DMS 273 (cell line): ENCODE measurements at regions not wholly inside any gene's neighbourhood (a gene's known extent, or its start where the extent isn't known, plus 50 kb on each side); places are given as distances from the start of the nearest gene placed in this dataset.
"Not testable (repeated sequence)": the region's sequence is repeated elsewhere in the genome, so short reads cannot be mapped to it uniquely, and the experiment has no call there.

Experiments used
- DNase-seq: peaks from one replicate; lab custom pipeline; 2025; ENCODE audit not compliant: unreplicated experiment; lab: John Stamatoyannopoulos, UW

DNA sequence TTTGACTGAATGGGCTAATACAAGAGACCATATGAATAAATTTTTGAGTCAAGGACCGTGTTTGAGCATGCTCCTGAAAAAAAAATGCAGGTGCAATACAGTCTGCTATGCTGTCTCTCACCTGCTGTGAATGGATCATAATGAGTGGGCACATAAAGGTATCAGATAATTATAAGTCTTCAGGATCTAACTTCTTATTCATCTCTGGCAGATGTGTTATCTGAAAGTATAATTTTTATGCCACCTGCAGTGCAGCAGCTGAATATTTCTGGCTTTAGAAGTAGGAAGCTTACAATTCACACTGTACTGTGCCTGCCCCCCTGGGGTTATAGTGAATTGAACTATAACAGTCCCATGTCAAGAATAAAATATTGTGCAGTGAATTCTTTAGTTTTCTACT lies 333.3 kb downstream of the MRPL39 start:
- DNase-seq = no peak

GRCh38 chr21:25254491-25255174 lies 352.6 kb downstream of the MRPL39 start:
- DNase-seq = no peak

DNA sequence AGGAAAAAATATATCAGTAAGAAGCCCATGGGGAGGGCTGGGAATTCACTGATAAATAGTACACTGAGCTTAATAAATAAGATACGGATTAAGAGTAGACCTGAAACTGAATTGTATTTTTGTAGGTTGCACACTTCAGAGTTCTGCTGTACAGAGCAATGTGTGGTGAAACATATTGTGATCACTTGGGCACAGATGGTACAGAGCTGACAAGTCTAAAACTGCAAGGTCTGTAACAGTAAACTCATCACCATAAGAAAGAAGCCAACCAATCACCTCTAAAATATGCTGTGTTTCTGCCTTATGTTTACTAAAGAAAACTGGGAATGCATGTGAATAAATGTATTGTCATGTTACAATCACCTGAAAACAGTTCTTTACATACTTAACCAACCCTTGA lies 360.7 kb downstream of the MRPL39 start:
- no peak for DNase-seq

DNA sequence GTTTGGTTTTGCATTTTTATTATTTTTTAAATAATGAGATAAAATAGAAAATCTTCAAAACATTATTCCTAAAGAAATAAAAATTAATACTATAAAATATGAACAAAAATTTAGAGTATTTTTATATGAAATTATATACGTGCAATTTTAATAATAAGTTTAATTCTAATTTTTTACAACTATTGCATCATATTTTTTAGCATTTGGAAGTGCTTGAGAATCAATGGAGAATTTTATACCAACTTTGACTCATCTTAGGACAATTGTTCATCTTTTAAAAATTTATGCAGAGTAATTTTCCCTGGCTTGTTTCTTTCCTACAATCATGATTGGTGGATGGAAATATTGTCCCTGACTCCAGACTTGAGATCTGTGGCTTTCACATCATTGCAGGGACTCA lies 362.5 kb downstream of the MRPL39 start:
- DNase-seq = no peak

DNA sequence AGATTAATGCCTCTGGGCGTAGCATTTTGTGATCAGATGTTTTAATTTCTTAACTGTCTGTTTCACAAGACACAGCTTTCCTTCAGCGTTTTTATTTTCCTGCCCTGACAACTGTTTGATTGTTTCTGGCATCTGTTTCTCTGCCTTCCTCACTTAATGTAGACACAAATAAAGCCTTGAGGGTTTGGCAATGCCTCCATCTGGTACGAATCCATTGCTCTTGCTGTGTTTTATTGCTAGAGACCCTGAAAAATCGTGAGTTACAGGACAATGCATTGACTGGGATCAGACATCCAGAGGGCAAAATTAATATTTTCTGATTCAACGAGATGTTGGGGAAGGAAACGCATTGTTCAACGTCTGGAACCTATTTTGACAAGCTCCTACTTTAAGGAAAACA lies 363.5 kb downstream of the MRPL39 start:
- no peak for DNase-seq

DNA sequence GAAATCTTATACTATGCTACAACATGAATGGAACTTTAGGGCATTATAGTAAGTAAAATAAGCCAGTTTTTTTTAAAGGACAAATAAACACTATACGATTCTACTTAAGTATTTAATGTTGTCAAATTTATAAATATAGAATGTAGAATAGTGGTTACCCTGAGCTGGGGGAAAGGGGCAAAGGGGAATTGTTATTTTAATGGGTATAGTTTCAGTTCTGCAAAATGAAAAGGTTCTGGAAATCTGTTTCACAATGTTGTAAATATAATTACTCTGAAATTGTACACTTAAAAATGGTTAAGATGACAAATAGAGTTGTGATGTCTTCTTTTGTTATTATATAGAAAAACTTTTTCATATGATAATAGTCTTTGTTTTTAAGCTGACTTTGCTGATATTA lies 366.3 kb downstream of the MRPL39 start:
- no peak for DNase-seq

GRCh38 chr21:25234857-25235801 lies 372.2 kb downstream of the MRPL39 start:
- DNase-seq = no peak

DNA sequence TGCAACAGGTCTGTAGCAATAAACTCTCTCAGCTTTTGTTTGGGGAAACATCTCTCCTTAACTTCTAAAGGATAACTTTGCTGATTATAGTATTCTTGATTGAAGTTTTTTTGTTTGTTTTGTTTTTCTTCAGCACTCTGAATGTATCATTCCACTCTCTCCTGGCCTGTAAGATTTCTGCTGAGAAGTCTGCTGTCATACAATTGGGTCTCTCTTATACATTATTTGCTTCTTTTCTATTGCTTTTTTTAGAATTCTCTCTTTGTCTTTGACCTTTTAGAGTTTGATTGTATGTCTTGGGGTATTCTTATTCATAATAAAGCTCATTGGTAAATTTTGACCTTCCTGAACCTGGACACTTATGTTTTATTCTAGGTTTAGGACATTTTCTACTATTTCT lies 386.3 kb downstream of the MRPL39 start:
- no peak for DNase-seq

- DNase-seq = no peak
These were observed 387.1 kb downstream of the MRPL39 start for GRCh38 chr21:25220169-25220568.

DNA sequence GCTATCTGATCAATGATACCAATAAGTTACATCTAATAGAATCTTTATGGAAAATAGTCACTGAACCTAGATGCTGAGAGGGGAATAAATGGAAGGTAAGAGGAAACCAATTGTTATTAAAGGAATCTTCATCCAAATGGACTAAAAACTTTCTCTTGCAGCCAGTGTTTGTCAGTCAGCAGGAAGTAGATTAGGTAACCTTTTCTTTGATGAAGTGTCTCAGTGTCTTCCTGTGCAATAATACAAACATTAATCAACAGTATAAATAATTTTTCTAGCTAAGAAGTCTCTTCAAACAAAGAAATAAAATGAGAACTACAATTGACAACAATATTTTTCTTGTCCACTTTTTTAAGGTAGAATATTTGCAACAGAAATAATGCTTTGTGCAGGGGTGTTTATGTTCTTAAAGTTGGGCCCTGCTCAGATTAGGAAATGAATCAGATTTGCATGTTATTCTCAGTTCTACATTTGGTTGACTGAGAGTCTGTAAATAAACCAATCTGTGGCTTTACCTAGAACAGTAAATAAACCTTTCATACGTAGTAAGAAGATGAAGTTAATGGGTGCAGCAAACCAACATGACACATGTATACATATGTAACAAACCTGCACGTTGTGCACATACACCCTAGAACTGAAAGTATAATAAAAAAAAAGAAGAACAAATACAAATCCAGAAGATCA lies 391.4 kb downstream of the MRPL39 start:
- no peak for DNase-seq

DNA sequence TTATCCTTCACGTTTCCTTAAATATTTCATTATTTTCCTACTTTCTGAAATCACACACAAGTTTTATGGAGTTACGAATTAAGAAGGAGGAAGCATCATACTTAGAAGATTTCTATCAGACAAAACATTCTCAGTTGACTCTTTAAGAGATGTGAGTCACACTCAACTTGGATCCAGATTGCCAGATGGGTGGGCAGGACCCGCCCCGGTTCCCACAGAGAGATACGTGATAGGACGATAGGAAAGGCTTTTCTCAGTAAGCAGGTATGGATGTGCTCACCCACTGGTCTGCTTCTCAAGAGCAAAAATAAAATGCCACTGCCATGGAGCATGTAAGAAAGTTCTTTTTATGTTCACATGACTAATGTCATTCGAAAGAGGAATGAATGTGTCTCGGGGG lies 392.6 kb downstream of the MRPL39 start:
- no peak for DNase-seq

DNA sequence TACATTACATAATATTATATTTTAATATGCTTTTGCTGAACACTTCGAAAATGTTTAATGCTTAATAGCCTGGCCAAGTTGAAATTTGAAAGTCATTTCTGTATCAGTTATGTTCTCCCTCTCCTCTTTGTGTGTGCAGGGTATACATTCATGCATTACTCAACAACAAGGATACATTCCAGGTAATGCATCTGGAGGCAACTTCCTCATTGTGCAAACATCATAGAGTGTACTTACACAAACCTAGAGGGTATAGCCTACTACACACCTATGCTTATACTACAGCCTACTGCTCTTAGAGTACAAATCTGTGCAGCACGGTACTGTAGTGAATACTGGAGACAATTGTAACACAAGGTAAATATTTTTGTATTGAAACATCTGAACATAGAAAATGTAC lies 407.3 kb downstream of the MRPL39 start:
- no peak for DNase-seq

DNA sequence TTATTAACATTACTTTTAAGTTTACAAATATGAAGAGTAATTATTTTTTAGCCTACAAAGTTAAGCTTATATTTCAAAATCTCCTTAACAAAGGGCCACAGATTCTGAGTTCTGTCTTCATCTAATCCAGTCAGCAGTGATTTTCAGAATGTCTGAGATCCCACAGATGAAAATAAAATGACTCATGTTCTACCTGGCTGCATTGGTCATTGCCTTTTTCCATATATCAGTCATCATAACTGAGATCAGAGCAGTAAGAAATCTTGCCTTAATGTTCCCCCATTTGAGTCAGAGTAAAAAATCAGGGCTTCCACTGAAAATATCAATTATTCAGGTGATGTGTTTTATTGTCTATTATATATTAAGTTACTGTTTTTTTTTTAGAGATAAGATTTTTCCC lies 416.1 kb downstream of the MRPL39 start:
- no peak for DNase-seq

DNA sequence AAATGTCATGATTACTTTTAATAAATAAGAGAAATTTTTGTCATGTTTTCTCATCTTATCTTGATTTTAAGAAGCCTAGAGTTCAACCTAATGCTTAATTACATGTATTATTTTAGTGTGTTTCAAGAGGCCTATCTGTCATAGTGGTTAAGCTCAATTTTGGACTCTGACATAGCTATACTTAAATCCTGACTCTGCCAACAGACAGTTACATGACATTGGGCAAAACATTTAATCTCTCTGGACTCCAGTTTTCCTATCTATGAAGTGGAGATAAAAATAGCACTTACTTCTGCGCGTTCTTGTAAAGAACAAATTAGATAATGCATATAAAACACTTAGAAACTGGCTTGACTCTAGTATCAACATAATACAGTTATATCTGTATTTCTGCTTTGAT lies 417.8 kb downstream of the MRPL39 start:
- DNase-seq = no peak

DNA sequence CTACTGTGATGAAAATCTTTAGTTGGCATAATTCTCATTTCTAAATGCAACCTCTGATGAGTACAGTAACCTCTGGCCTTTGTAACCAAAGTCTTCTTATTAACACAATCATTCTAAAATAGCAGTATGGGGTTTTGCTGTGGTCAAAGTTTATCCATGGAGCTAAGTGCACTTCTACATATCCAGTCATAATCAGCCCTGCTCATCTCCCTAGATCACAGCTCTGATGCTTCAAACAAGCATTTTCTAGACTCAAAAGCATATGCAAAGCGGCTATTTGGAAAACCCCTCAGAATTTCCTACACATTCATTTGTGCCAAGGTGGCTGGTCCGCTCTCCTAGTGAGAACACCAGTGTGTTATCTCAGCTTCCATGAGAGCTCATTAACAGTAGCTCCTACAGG lies 418.6 kb downstream of the MRPL39 start:
- DNase-seq = no peak

DNA sequence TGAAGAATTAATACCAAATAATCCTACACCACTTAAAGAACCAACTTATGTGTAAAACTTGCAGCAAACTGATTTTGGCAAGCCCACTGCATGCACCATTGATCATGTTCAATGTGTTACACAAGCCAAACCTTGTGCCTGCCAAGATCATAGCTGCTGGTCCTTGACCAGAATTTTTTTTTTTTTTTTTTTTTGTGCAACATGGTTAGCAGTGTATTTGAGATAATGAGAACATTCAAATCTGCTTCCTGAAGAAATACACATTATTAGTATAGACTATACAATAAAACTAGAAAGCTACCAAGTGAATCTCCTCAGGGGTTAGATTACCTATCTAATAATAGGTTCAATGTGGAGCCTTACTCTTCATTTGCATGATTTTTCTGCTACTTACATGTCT lies 421.0 kb downstream of the MRPL39 start:
- DNase-seq = no peak

- no peak for DNase-seq
These were observed 423.7 kb downstream of the MRPL39 start for GRCh38 chr21:25183577-25183976.

DNA sequence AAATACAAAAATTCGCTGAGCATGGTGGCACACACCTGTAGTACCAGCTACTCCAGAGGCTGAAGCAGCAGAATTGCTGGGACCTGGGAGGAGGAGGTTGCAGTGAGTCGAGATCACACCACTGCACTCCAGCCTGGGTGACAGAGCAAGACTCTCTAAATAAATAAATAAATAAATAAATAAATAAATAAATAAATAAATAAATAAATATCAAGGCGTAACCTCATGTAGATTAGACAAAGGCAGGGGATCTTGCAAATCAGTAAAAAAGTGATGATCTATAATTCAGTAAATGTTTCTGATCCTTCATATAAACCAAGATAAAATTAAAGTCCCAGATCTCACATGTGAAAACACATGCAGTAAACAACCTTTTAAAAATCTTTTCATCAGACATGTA lies 425.6 kb downstream of the MRPL39 start:
- not testable (repeated sequence) for DNase-seq

GRCh38 chr21:25179116-25179515 lies 428.2 kb downstream of the MRPL39 start:
- DNase-seq = no peak

DNA sequence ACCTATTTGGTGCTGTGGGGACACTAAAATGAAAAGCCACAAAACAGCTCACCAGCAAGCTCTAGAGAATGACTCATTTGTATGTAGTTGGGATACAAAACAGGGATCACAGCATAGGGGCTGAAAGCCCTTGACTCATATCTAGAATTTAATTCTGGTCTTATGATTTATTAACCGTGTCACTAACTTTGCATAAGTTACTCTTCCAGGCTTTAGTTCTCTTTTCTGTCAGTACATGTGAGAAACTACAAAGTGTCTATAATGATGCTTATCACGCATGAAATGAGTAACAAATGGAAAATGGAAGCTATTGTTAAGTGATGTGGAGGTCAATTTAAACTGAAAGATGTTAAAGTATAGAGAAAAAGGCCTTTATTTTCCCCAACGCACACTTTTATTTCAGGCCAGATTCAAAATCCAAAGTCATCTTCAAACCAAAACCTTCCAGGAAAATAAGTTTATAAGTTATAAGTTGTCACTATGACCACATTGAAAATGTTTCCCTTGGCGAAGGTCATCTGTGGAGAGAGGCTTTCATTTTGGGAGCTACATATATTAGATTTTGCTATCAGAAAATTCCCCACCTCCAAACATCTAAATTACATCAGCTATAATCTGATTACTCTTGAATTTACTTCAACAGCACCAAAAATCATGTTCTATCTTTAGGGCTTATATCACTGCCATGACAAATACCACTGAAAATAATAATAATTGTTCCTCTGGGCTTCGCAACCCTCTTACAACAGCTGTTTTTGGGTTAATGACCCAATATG lies 430.5 kb downstream of the MRPL39 start:
- no peak for DNase-seq

DNA sequence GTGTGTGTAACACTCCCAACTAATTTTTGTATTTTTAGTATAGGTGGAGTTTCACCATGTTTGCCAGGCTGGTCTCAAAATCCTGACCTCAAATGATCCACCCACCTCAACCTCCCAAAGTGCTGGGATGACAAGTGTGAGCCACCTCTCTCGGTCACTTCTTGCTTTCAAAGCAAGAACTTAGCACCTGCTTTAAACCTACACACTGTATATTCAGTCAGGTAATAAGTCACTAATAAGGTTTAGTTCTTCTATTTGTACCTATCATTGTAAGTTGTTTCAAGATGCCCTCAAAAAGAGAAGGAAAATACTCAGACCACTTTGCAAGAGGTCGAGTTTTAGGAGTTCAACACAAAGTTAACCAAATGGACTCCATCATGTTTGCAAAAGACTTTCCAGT lies 431.3 kb downstream of the MRPL39 start:
- no peak for DNase-seq
